NT2/D1 (cell line): ENCODE measurements at regions not wholly inside any gene's neighbourhood (a gene's known extent, or its start where the extent isn't known, plus 50 kb on each side); places are given as distances from the start of the nearest gene placed in this dataset.
"Not testable (repeated sequence)": the region's sequence is repeated elsewhere in the genome, so short reads cannot be mapped to it uniquely, and the experiment has no call there.

Experiments
- DNase-seq: peaks from one replicate; pipeline ENCODE4 v3.0.0-alpha.2; 2011; ENCODE audit warnings: low read depth, low spot score
- H3K27me3 ChIP-seq: 2 replicates; pipeline ENCODE4 v1.6.0; 2011; ENCODE audit warnings: mild to moderate bottlenecking; ENCODE audit not compliant: insufficient read length, insufficient read depth
- H3K36me3 ChIP-seq: 2 replicates; pipeline ENCODE4 v1.6.1; 2011; ENCODE audit warnings: mild to moderate bottlenecking, low read length, mixed read lengths; ENCODE audit not compliant: insufficient read depth, insufficient read length
- H3K4me1 ChIP-seq: 2 replicates; pipeline ENCODE4 v1.5.1; 2011; ENCODE audit not compliant: insufficient read depth, insufficient read length
- H3K4me3 ChIP-seq: 2 replicates; pipeline ENCODE4 v1.5.1; 2011; ENCODE audit warnings: low read depth; ENCODE audit not compliant: insufficient read length
- H3K9ac ChIP-seq: 2 replicates; pipeline ENCODE4 v1.6.0; 2011; ENCODE audit warnings: low read depth; ENCODE audit not compliant: insufficient read length
- H3K9me3 ChIP-seq: 2 replicates; pipeline ENCODE4 v1.5.1; 2011; ENCODE audit warnings: mild to moderate bottlenecking, low read length; ENCODE audit not compliant: insufficient read depth
- SUZ12 ChIP-seq: IDR thresholded peaks from 2 replicates; pipeline ENCODE4 v1.6.1; 2011; ENCODE audit not compliant: insufficient read length, insufficient read depth; ENCODE audit errors: extremely low read depth
- YY1 ChIP-seq: IDR thresholded peaks from 2 replicates; pipeline ENCODE4 v1.6.1; 2011; ENCODE audit not compliant: insufficient read length, insufficient read depth
- ZNF274 ChIP-seq: IDR thresholded peaks from 2 replicates; pipeline ENCODE4 v1.6.1; 2011; ENCODE audit warnings: mild to moderate bottlenecking, low read depth, low read length

GRCh38 chr2:122029456-122029855, 274.0 kb downstream of the TSN start:
- TF ChIP-seq YY1 = no peak
- TF ChIP-seq SUZ12 = no peak
- no peaks in the 10 kb centered on the region for H3K9me3 ChIP-seq
- H3K4me3 ChIP-seq = no peak overlapping the region
- H3K4me1 ChIP-seq = peaks cover 4% of the 10 kb centered on the region
- H3K36me3 ChIP-seq = no peaks in the 10 kb centered on the region
- no peaks in the 10 kb centered on the region for H3K27me3 ChIP-seq
- no peak for DNase-seq
- H3K9ac ChIP-seq = no peak overlapping the region

- TF ChIP-seq SUZ12 (no peak), ZNF274 (no peak), YY1 (no peak)
Observed at GRCh38 chr2:122029945-122030344, 274.5 kb downstream of the TSN start.

GRCh38 chr2:122031544-122032263, 276.3 kb downstream of the TSN start:
- Histone ChIP-seq H3K9ac (no peak overlapping the region), H3K27me3 (no peaks in the 10 kb centered on the region)
- TF ChIP-seq SUZ12 (no peak), YY1 (no peak), ZNF274 (no peak)

More at GRCh38 chr2:122029945-122030344, 274.5 kb downstream of the TSN start:
- Histone ChIP-seq H3K27me3 (no peaks in the 10 kb centered on the region), H3K9ac (no peak overlapping the region), H3K36me3 (no peaks in the 10 kb centered on the region), H3K9me3 (no peaks in the 10 kb centered on the region), H3K4me3 (no peak overlapping the region), H3K4me1 (peaks cover 4% of the 10 kb centered on the region)
- no peak for DNase-seq

GRCh38 chr2:122032264-122032645, 276.8 kb downstream of the TSN start:
- Histone ChIP-seq H3K4me1 (peaks cover 4% of the 10 kb centered on the region), H3K9me3 (no peaks in the 10 kb centered on the region), H3K27me3 (no peaks in the 10 kb centered on the region), H3K36me3 (no peaks in the 10 kb centered on the region), H3K9ac (no peak overlapping the region), H3K4me3 (no peak overlapping the region)
- no peak for DNase-seq
- TF ChIP-seq ZNF274 (no peak), YY1 (no peak), SUZ12 (no peak)

More at GRCh38 chr2:122031544-122032263, 276.3 kb downstream of the TSN start:
- Histone ChIP-seq H3K4me1 (peaks cover 4% of the 10 kb centered on the region), H3K36me3 (no peaks in the 10 kb centered on the region), H3K9me3 (no peaks in the 10 kb centered on the region), H3K4me3 (no peak overlapping the region)
- peak; percentile 20 for DNase-seq

GRCh38 chr2:122033778-122034177, 278.3 kb downstream of the TSN start:
- Histone ChIP-seq H3K9ac (no peak overlapping the region), H3K36me3 (no peaks in the 10 kb centered on the region), H3K4me1 (peaks cover 4% of the 10 kb centered on the region), H3K27me3 (no peaks in the 10 kb centered on the region), H3K4me3 (no peak overlapping the region), H3K9me3 (no peaks in the 10 kb centered on the region)
- DNase-seq = no peak
- TF ChIP-seq YY1 = no peak
- TF ChIP-seq SUZ12 = no peak
- no peak for TF ChIP-seq ZNF274

GRCh38 chr2:122034344-122034743, 278.9 kb downstream of the TSN start:
- no peaks in the 10 kb centered on the region for H3K9me3 ChIP-seq
- H3K4me3 ChIP-seq = no peak overlapping the region
- DNase-seq = no peak
- H3K36me3 ChIP-seq = no peaks in the 10 kb centered on the region
- H3K9ac ChIP-seq = no peak overlapping the region
- H3K4me1 ChIP-seq = peaks cover 4% of the 10 kb centered on the region
- TF ChIP-seq YY1 (no peak), ZNF274 (no peak), SUZ12 (no peak)
- no peaks in the 10 kb centered on the region for H3K27me3 ChIP-seq

GRCh38 chr2:122034777-122035176, 279.3 kb downstream of the TSN start:
- Histone ChIP-seq H3K9ac (no peak overlapping the region), H3K4me1 (peaks cover 4% of the 10 kb centered on the region), H3K27me3 (no peaks in the 10 kb centered on the region), H3K4me3 (no peak overlapping the region), H3K9me3 (no peaks in the 10 kb centered on the region), H3K36me3 (no peaks in the 10 kb centered on the region)
- TF ChIP-seq SUZ12 (no peak), ZNF274 (no peak), YY1 (no peak)
- DNase-seq = no peak

GRCh38 chr2:122038816-122039215, 283.4 kb downstream of the TSN start:
- not testable (repeated sequence) for H3K9me3 ChIP-seq, H3K9ac ChIP-seq, H3K36me3 ChIP-seq, DNase-seq, H3K4me1 ChIP-seq, H3K4me3 ChIP-seq, H3K27me3 ChIP-seq
